NCI-H345 treated with DMSO at 0.1 percent for 48 hours (cell line): ENCODE measurements at regions not wholly inside any gene's neighbourhood (a gene's known extent, or its start where the extent isn't known, plus 50 kb on each side); places are given as distances from the start of the nearest gene placed in this dataset.
A peak's percentile ranks its signal among the peaks of the same experiment; 100 is the strongest.
"Not testable (repeated sequence)": the region's sequence is repeated elsewhere in the genome, so short reads cannot be mapped to it uniquely, and the experiment has no call there.

Experiments
- DNase-seq: peaks from one replicate; lab custom pipeline; 2025; ENCODE audit not compliant: unreplicated experiment; lab: John Stamatoyannopoulos, UW

- no peak for DNase-seq
These were observed 81.7 kb downstream of the IER5 start for GRCh38 chr1:181170194-181170593.

GRCh38 chr1:181172082-181172481 lies 83.6 kb downstream of the IER5 start:
- DNase-seq: no peak

GRCh38 chr1:181173761-181174447 lies 85.4 kb downstream of the IER5 start:
- no peak for DNase-seq

GRCh38 chr1:181174861-181175260 lies 86.4 kb downstream of the IER5 start:
- no peak for DNase-seq

- DNase-seq: no peak
These were observed 86.9 kb downstream of the IER5 start for GRCh38 chr1:181175356-181175910.

GRCh38 chr1:181175955-181176354 lies 87.5 kb downstream of the IER5 start:
- no peak for DNase-seq

GRCh38 chr1:181178241-181178879 lies 89.9 kb downstream of the IER5 start:
- DNase-seq: no peak

GRCh38 chr1:181179279-181179986 lies 90.9 kb downstream of the IER5 start:
- peak; percentile 76 for DNase-seq

- DNase-seq: peak; percentile 87
These were observed 91.5 kb downstream of the IER5 start for GRCh38 chr1:181179987-181180365.

GRCh38 chr1:181180407-181181031 lies 92.0 kb downstream of the IER5 start:
- DNase-seq: peak; percentile 59

GRCh38 chr1:181181792-181182585 lies 93.5 kb downstream of the IER5 start:
- no peak for DNase-seq

- DNase-seq: no peak
These were observed 96.1 kb downstream of the IER5 start for GRCh38 chr1:181184621-181185020.

GRCh38 chr1:181185461-181185860 lies 97.0 kb downstream of the IER5 start:
- DNase-seq: no peak

- not testable (repeated sequence) for DNase-seq
These were observed 97.6 kb downstream of the IER5 start for GRCh38 chr1:181186133-181186532.

GRCh38 chr1:181187337-181188126 lies 99.0 kb downstream of the IER5 start:
- DNase-seq: no peak

GRCh38 chr1:181189245-181189644 lies 100.7 kb downstream of the IER5 start:
- DNase-seq: no peak

- peak; percentile 57 for DNase-seq
These were observed 101.3 kb downstream of the IER5 start for GRCh38 chr1:181189691-181190363.

GRCh38 chr1:181190364-181191035 lies 102.0 kb downstream of the IER5 start:
- DNase-seq: no peak
